Duodenal mucosa (tissue), 2 donors: ENCODE measurements at regions not wholly inside any gene's neighbourhood (a gene's known extent, or its start where the extent isn't known, plus 50 kb on each side); places are given as distances from the start of the nearest gene placed in this dataset.

Source experiments
- H3K27ac ChIP-seq: one replicate; pipeline ENCODE4 v1.7.0; 2013; ENCODE audit warnings: low read depth, low read length
- H3K27me3 ChIP-seq, 2 donors: one replicate each; pipeline ENCODE4 v1.7.0; 2013; ENCODE audit warnings: low read length in 2 of 2, control low read depth in 1 of 2; ENCODE audit not compliant: insufficient read depth in 2 of 2, control insufficient read depth in 1 of 2
- H3K36me3 ChIP-seq, 2 donors: one replicate each; pipeline ENCODE4 v1.7.0; 2013; ENCODE audit warnings: low read length in 2 of 2, control low read depth in 1 of 2; ENCODE audit not compliant: insufficient read depth in 2 of 2, control insufficient read depth in 1 of 2
- H3K4me1 ChIP-seq, 2 donors: one replicate each; pipeline ENCODE4 v1.7.0; 2013; ENCODE audit warnings: low read length in 2 of 2, control low read depth in 1 of 2; ENCODE audit not compliant: insufficient read depth in 2 of 2, control insufficient read depth in 1 of 2
- H3K4me3 ChIP-seq, 2 donors: one replicate each; pipeline ENCODE4 v1.7.0; 2013; ENCODE audit warnings: low read length in 2 of 2, low read depth in 1 of 2
- H3K9ac ChIP-seq, 2 donors: one replicate each; pipeline ENCODE4 v1.7.0; 2013; ENCODE audit warnings: low read length in 2 of 2, low read depth in 1 of 2
- H3K9me3 ChIP-seq, 2 donors: one replicate each; pipeline ENCODE4 v1.7.0; 2013; ENCODE audit warnings: low read length in 2 of 2, control low read depth in 1 of 2; ENCODE audit not compliant: control insufficient read depth in 1 of 2

GRCh38 chr2:184543832-184544231 is 54.5 kb upstream of the ZNF804A start:
- H3K9me3 ChIP-seq, result no peaks in the 10 kb centered on the region
- H3K9ac ChIP-seq, result no peak overlapping the region
- H3K36me3 ChIP-seq, result no peaks in the 10 kb centered on the region
- no peaks in the 10 kb centered on the region for H3K27me3 ChIP-seq
- no peaks in the 10 kb centered on the region for H3K4me1 ChIP-seq
- no peak overlapping the region for H3K27ac ChIP-seq
- H3K4me3 ChIP-seq, result no peak overlapping the region
